ENCODE measurements at regions not wholly inside any gene's neighbourhood (a gene's known extent, or its start where the extent isn't known, plus 50 kb on each side); places are given as distances from the start of the nearest gene placed in this dataset.

DNA sequence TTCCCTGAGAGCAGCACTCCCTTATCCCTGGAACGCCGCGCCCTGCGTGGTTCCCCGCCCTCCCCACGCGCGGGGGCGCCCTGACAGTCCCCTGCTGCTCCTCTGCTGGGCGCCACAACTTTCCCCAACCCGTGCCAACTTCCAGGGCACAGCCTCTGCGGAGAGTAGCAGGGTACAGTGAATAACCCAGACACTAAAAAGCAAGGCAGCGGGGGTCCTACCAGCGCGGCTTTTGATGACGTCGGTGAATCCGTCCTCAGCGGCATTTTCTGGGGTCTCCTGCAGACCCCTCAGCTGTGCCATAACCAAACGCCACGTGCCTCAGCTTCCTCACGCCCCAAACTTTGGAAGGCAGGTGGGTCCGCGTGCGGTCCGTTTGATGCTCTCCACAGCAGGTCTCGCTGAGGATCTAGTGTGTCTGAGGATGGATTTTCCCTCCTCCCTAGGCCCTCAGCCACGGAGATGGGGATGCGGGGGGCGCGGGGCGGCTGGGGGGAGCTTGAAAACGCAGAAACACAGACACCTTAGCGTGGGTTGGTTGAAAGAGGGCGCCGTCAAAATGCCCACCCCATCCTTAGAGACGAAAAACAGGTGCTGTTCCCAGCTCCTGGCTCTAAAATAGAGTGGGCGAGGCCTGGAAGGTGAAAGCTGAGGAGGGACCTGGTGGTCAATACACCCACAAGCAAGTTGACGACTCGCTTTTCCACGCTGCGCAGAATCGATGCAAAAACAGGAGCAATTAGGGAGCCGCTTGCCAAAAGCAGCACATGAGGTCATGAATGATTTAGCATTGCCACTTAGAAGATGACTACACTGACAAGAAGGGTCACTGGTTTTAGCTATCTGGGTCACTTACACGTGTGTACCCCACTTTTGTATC lies 405.6 kb downstream of the FAM47A start:
- intact Hi-C loops (cut with DNase I), result no loop called here
- no peaks in the 10 kb centered on the region for H3K27me3 ChIP-seq
- H3K27ac ChIP-seq, result no peak overlapping the region
- TF ChIP-seq, protein P1, sequence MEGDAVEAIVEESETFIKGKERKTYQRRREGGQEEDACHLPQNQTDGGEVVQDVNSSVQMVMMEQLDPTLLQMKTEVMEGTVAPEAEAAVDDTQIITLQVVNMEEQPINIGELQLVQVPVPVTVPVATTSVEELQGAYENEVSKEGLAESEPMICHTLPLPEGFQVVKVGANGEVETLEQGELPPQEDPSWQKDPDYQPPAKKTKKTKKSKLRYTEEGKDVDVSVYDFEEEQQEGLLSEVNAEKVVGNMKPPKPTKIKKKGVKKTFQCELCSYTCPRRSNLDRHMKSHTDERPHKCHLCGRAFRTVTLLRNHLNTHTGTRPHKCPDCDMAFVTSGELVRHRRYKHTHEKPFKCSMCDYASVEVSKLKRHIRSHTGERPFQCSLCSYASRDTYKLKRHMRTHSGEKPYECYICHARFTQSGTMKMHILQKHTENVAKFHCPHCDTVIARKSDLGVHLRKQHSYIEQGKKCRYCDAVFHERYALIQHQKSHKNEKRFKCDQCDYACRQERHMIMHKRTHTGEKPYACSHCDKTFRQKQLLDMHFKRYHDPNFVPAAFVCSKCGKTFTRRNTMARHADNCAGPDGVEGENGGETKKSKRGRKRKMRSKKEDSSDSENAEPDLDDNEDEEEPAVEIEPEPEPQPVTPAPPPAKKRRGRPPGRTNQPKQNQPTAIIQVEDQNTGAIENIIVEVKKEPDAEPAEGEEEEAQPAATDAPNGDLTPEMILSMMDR (IDR thresholded peaks at IDR 0.05), result no peak
- H3K9me3 ChIP-seq, result no peaks in the 10 kb centered on the region
- H3K36me3 ChIP-seq, result no peaks in the 10 kb centered on the region
- DNase-seq (no peak), ATAC-seq (peak; percentile 42)
- peak overlapping the region; percentile 29 for H3K4me3 ChIP-seq
- no peaks in the 10 kb centered on the region for H3K4me1 ChIP-seq

DNA sequence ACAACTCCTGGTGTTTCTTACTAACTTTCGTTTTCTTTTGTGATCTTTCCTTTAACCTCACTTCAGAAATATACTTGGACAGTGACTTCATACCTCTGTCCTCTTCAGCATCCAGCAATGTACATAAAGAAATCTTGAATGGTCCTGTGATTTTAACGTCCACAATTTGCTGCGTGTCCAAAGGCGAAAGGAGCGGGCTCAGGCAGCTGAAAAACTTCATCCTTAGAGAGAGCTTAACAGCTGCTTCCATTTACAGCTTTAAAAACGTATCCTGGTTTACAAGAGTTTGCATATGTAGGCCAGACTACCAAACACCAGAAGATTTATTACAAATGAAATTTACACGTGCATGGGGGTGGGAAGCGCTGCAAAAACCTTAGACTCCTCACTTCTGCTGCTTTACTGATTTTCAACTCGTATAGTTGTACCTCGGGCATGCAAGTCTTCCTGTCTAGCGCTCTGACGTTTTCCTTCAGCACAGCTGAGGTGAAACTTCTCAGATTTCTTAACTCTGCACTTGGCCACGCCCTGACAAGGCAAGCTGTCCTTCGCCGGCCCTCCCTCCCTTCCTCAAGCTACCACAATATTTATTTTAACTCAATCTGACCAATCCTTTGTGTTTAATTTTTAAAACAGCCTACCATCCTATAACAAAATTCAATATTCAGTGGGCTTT lies 406.4 kb downstream of the FAM47A start:
- Histone ChIP-seq H3K4me3 (peak overlapping the region; percentile 29), H3K36me3 (no peaks in the 10 kb centered on the region), H3K9me3 (no peaks in the 10 kb centered on the region), H3K27me3 (no peaks in the 10 kb centered on the region), H3K27ac (no peak overlapping the region), H3K4me1 (no peaks in the 10 kb centered on the region)
- peak; percentile 76 for ATAC-seq
- intact Hi-C loops (cut with DNase I), result no loop called here
- TF ChIP-seq, protein P1 (IDR thresholded peaks at IDR 0.05), result no peak
- no peak for DNase-seq

DNA sequence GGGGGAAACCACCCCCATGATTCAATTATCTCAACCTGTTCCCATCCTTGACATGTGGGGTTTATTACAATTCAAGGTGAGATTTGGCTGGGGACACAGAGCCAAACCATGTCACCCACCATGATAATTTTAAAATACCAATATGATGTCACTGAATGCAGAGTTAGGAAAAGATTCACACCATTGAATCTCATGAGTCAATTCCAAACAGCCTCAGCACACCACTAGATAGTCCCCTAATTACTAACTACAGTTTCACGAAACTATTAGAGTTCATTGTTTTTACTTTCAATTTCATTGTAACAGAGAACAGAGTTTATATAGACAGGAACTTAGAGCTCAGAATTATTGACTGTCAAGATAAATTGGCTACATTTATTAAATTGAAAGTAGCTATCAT lies 410.2 kb downstream of the FAM47A start:
- no peak for DNase-seq

DNA sequence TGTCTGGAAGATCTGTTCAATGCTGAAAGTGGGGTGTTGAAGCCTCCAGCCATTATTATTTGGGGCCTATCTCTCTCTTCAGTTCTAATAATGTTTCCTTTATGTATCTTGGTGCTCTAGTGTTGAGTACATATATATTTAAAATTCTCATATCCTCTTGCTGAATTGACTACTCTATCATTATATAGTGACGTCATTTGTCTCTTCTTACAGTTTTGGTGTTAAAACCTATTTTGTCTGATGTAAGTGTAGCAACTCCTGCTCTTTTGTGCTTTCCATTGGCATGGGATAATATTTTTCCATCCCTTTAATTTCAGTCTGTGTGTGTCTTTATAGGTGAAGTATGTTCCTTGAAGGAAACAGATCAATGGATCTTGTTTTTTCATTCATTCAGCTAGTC lies 446.0 kb downstream of the FAM47A start:
- no peaks in the 10 kb centered on the region for H3K4me1 ChIP-seq
- H3K27ac ChIP-seq, result no peak overlapping the region
- no peaks in the 10 kb centered on the region for H3K9me3 ChIP-seq
- intact Hi-C loops (cut with DNase I), result no loop called here
- H3K36me3 ChIP-seq, result no peaks in the 10 kb centered on the region
- H3K27me3 ChIP-seq, result no peaks in the 10 kb centered on the region
- TF ChIP-seq, protein P1 (IDR thresholded peaks at IDR 0.05), result no peak
- no peak for ATAC-seq
- DNase-seq, result no peak
- H3K4me3 ChIP-seq, result no peak overlapping the region

More for the DNA sequence above, 410.2 kb downstream of the FAM47A start:
- H3K4me1 ChIP-seq, result no peaks in the 10 kb centered on the region
- TF ChIP-seq, protein P1 (IDR thresholded peaks at IDR 0.05), result no peak
- ATAC-seq, result no peak
- no peak overlapping the region for H3K4me3 ChIP-seq
- no peaks in the 10 kb centered on the region for H3K9me3 ChIP-seq
- H3K36me3 ChIP-seq, result no peaks in the 10 kb centered on the region
- intact Hi-C loops (cut with DNase I), result no loop called here
- H3K27me3 ChIP-seq, result no peaks in the 10 kb centered on the region
- H3K27ac ChIP-seq, result no peak overlapping the region

Measured in upper lobe of right lung (tissue), 1 donor.